ENCODE measurements at regions not wholly inside any gene's neighbourhood (a gene's known extent, or its start where the extent isn't known, plus 50 kb on each side); places are given as distances from the start of the nearest gene placed in this dataset.

DNA sequence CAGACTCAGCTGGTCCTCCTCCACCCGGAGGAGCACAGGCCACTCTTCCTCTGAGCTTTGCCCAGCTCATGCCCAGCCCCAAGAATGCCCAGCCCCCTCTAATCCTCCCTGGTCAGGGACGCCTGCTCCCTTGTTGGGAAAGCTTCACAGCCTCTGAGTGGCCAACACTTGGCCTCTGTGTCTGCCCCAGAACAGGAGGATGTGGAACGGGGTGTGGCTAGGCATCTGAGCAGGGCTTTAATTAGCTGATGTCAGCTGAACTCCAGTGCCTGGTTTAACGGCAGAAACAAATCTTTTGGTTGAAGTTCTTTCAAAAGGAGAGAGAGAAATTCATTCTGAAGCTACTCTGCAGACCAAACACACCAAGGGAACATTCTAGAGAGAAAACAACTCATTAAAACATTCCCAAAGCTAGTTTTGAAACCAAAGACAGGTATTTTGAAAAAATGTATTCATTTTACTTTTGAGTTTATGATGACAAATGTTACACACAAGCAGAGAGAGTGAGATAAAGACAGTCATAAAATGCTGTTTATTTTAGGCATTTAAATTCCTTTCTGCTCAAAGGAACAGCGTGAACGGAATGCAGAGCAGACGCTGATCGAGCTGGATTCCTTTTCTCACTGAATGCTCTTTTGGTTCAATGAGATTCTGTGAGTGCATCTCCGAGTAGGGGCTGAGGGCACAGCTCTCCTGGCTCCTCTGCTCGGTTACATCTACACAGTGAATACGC is 63.8 kb downstream of the RTP5 start:
- Histone ChIP-seq H3K79me2 (ENCODE audit: control insufficient read depth in 1 of 2, insufficient read depth in 2 of 2, low read length in 2 of 2) (no peaks in the 10 kb centered on the region), H3K4me3 (ENCODE audit: extremely low read depth in 1 of 4, insufficient read depth in 2 of 4, low read depth in 3 of 4, low read length in 4 of 4) (no peak overlapping the region), H2BK15ac (ENCODE audit: low read length) (no peak overlapping the region), H2BK12ac (ENCODE audit: low read depth, low read length) (no peak overlapping the region), H3K4me1 (replicated peaks in 1 of 4; ENCODE audit: control insufficient read depth in 3 of 4, insufficient read depth in 4 of 4, low read length in 3 of 4) (no peaks in the 10 kb centered on the region), H3K4ac (replicated peaks; ENCODE audit: insufficient read length, low read depth, low read length) (no peak overlapping the region), H3K79me1 (ENCODE audit: low read depth, low read length) (no peaks in the 10 kb centered on the region), H3K36me3 (ENCODE audit: control insufficient read depth in 2 of 4, insufficient read depth in 4 of 4, low read length in 3 of 4) (no peaks in the 10 kb centered on the region), H3K27ac (ENCODE audit: low read depth, low read length) (no peak overlapping the region), H4K8ac (ENCODE audit: extremely low read depth, insufficient read depth, low read length) (no peak overlapping the region), H3K56ac (replicated peaks; ENCODE audit: insufficient read length, low read depth, low read length) (no peak overlapping the region), H4K20me1 (replicated peaks in 1 of 2; ENCODE audit: control insufficient read depth in 1 of 2, insufficient read depth in 2 of 2, low read length in 2 of 2) (no peaks in the 10 kb centered on the region), H3K9me3 (ENCODE audit: insufficient read depth in 2 of 2, low read depth in 1 of 2, low read length in 1 of 2) (peaks cover 4 to 17% of the 10 kb centered on the region in 2 experiments; a peak in 2 of 4 replicates), H2AFZ (ENCODE audit: low read length) (no peak overlapping the region), H3K23me2 (ENCODE audit: low read depth, low read length) (no peaks in the 10 kb centered on the region), H3K27me3 (replicated peaks in 1 of 4; ENCODE audit: control insufficient read depth in 3 of 4, extremely low read depth in 1 of 4, insufficient read depth in 3 of 4, low read length in 3 of 4) (no peaks in the 10 kb centered on the region), H2BK5ac (ENCODE audit: low read depth, low read length) (no peak overlapping the region), H3K9ac (replicated peaks in 1 of 4; ENCODE audit: extremely low read depth in 1 of 4, low read depth in 3 of 4, low read length in 3 of 4) (no peak overlapping the region), H2AK5ac (ENCODE audit: low read depth, low read length) (no peak overlapping the region), H3K18ac (ENCODE audit: extremely low read depth, low read length) (no peak overlapping the region), H3K4me2 (ENCODE audit: insufficient read depth in 1 of 2, low read depth in 2 of 2, low read length in 2 of 2) (no peak overlapping the region), H2BK20ac (ENCODE audit: low read length) (no peak overlapping the region), H3K14ac (ENCODE audit: insufficient read length) (no peak overlapping the region), H2BK120ac (replicated peaks; ENCODE audit: low read depth, low read length) (no peak overlapping the region), H3K23ac (ENCODE audit: insufficient read length) (no peak overlapping the region), H4K91ac (replicated peaks; ENCODE audit: insufficient read length, low read length) (no peak overlapping the region), H4K5ac (ENCODE audit: insufficient read length, low read depth, low read length) (no peak overlapping the region)
- DNase-seq (ENCODE audit: low read depth in 1 of 2, low spot score in 2 of 2) (no peak), FAIRE-seq (no peak)
- TF ChIP-seq PHF8 (conservative IDR thresholded peaks at IDR 0.05; ENCODE audit: low read depth, low read length) (no peak), CEBPB (IDR thresholded peaks at IDR 0.05; ENCODE audit: low read depth, low read length) (no peak)
- ChIA-PET POLR2A (ENCODE audit: partially characterized antibody) (no interaction called here), CTCF (ENCODE audit: partially characterized antibody) (interaction anchor here (0.8 to 2.1 kb wide), 3 partner anchors 17 to 55 kb away, joined by 3 to 7 read pairs (median 4); no protein-coding TSS in a partner anchor)
- WGBS, 2 experiments (ENCODE audit: extremely low coverage in 1 of 2, insufficient coverage in 1 of 2, insufficient read length in 1 of 2, insufficient replicate concordance in 2 of 2, low coverage in 1 of 2, low lambda C conversion rate in 2 of 2, missing lambda C conversion rate in 1 of 2), result 91% methylated on average over 11 of the region's 11 CpGs; no CpG with 5 or more reads in 1 of the 2 experiments

Data from H1 (cell line).